ENCODE measurements at regions not wholly inside any gene's neighbourhood (a gene's known extent, or its start where the extent isn't known, plus 50 kb on each side); places are given as distances from the start of the nearest gene placed in this dataset.

DNA sequence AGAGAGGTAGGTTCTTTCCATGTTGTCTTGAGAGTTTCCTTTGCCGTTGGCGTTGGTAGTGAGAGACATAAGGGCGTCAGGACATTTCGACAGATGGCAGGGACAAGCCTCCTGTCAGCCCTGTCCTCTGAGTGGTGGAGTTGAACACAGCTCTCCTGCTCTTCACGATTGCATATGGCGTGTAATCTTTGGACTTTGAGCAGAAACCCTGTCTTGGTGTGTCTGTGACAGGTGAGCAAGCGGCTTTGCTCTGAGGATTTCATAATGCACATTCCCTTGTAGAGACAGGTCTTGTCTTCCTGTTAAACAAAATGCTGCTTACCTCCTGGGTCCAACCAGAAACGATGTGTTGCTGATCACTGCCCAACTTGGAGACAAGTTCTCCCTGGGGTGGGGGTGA, 146.5 kb downstream of the NXNL2 start:
- Histone ChIP-seq H3K27ac (ENCODE audit: low read depth, low read length, poor library complexity, severe bottlenecking) (no peak overlapping the region), H3K9me3 (ENCODE audit: low read length) (no peaks in the 10 kb centered on the region), H4K20me1 (ENCODE audit: insufficient read depth, low read length) (no peaks in the 10 kb centered on the region), H3K4me2 (ENCODE audit: low read length) (no peak overlapping the region), H3K4me3 (ENCODE audit: low read depth, low read length, poor library complexity, severe bottlenecking) (no peak overlapping the region), H3K79me2 (ENCODE audit: insufficient read depth, low read depth, low read length) (no peaks in the 10 kb centered on the region), H2AFZ (ENCODE audit: low read length) (no peak overlapping the region), H3K9me2 (ENCODE audit: insufficient read depth, low read length) (no peaks in the 10 kb centered on the region), H3K36me3 (ENCODE audit: insufficient read depth, low read length) (no peaks in the 10 kb centered on the region), H3K4me1 (ENCODE audit: insufficient read depth, low read length, poor library complexity, severe bottlenecking) (no peaks in the 10 kb centered on the region)
- ChIA-PET CTCF (ENCODE audit: unreplicated experiment) (no interaction called here), POLR2A (no interaction called here)
- BruUV-seq (replicated peaks), result no TSS peak
- TF ChIP-seq, protein P1, sequence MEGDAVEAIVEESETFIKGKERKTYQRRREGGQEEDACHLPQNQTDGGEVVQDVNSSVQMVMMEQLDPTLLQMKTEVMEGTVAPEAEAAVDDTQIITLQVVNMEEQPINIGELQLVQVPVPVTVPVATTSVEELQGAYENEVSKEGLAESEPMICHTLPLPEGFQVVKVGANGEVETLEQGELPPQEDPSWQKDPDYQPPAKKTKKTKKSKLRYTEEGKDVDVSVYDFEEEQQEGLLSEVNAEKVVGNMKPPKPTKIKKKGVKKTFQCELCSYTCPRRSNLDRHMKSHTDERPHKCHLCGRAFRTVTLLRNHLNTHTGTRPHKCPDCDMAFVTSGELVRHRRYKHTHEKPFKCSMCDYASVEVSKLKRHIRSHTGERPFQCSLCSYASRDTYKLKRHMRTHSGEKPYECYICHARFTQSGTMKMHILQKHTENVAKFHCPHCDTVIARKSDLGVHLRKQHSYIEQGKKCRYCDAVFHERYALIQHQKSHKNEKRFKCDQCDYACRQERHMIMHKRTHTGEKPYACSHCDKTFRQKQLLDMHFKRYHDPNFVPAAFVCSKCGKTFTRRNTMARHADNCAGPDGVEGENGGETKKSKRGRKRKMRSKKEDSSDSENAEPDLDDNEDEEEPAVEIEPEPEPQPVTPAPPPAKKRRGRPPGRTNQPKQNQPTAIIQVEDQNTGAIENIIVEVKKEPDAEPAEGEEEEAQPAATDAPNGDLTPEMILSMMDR (conservative IDR thresholded peaks at IDR 0.05; ENCODE audit: low read length), result no peak
- no peak for TF ChIP-seq EZH2phosphoT487 (IDR thresholded peaks at IDR 0.05; ENCODE audit: borderline replicate concordance, low read depth, low read length)
- no peak for DNase-seq (ENCODE audit: low spot score)
- intact Hi-C loops (cut with micrococcal nuclease; ENCODE audit: unreplicated experiment), result no loop called here

DNA sequence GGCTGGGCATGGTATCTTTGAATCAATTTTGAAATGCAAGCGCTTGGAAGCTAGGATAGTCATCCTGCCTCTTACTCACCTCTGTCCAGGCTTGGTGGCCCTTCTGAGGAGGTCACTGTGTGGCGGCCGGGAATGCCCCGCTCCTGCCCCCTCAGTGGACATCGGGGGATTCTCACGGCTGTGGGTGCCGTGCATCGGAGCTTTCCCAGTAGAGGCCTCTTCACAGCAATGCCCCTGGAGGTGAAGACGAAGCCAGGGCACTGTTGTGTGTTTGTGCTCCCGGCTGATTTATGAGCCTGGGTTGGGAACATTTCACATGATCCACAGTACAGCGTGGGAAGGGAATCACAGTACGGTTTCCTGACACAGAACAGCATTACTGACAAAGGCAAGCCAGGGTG, 147.5 kb downstream of the NXNL2 start:
- no peak overlapping the region for H3K4me3 ChIP-seq (ENCODE audit: low read depth, low read length, poor library complexity, severe bottlenecking)
- H3K4me2 ChIP-seq (ENCODE audit: low read length), result no peak overlapping the region
- no peaks in the 10 kb centered on the region for H3K4me1 ChIP-seq (ENCODE audit: insufficient read depth, low read length, poor library complexity, severe bottlenecking)
- no peak for TF ChIP-seq EZH2phosphoT487 (IDR thresholded peaks at IDR 0.05; ENCODE audit: borderline replicate concordance, low read depth, low read length)
- TF ChIP-seq, protein P1 (conservative IDR thresholded peaks at IDR 0.05; ENCODE audit: low read length), result no peak
- ChIA-PET CTCF (ENCODE audit: unreplicated experiment) (no interaction called here), POLR2A (interaction anchor here (0.7 kb wide), 1 partner anchor 1249 kb away, joined by 4 read pairs; no protein-coding TSS in a partner anchor)
- no peak overlapping the region for H2AFZ ChIP-seq (ENCODE audit: low read length)
- no peaks in the 10 kb centered on the region for H4K20me1 ChIP-seq (ENCODE audit: insufficient read depth, low read length)
- no TSS peak for BruUV-seq (replicated peaks)
- no peak for DNase-seq (ENCODE audit: low spot score)
- H3K9me3 ChIP-seq (ENCODE audit: low read length), result no peaks in the 10 kb centered on the region
- intact Hi-C loops (cut with micrococcal nuclease; ENCODE audit: unreplicated experiment), result no loop called here
- H3K9me2 ChIP-seq (ENCODE audit: insufficient read depth, low read length), result no peaks in the 10 kb centered on the region
- no peaks in the 10 kb centered on the region for H3K79me2 ChIP-seq (ENCODE audit: insufficient read depth, low read depth, low read length)
- no peaks in the 10 kb centered on the region for H3K36me3 ChIP-seq (ENCODE audit: insufficient read depth, low read length)
- no peak overlapping the region for H3K27ac ChIP-seq (ENCODE audit: low read depth, low read length, poor library complexity, severe bottlenecking)

- intact Hi-C loops (cut with micrococcal nuclease; ENCODE audit: unreplicated experiment), result no loop called here
- no peak overlapping the region for H3K4me3 ChIP-seq (ENCODE audit: low read depth, low read length, poor library complexity, severe bottlenecking)
- CTCF ChIA-PET (ENCODE audit: unreplicated experiment), result no interaction called here
- no peak for TF ChIP-seq EZH2phosphoT487 (IDR thresholded peaks at IDR 0.05; ENCODE audit: borderline replicate concordance, low read depth, low read length)
- TF ChIP-seq, protein P1 (conservative IDR thresholded peaks at IDR 0.05; ENCODE audit: low read length), result no peak
- POLR2A ChIA-PET, result interaction anchor here (0.5 kb wide), 1 partner anchor 184 kb away, joined by 4 read pairs; no protein-coding TSS in a partner anchor
- no peaks in the 10 kb centered on the region for H4K20me1 ChIP-seq (ENCODE audit: insufficient read depth, low read length)
- BruUV-seq (replicated peaks), result no TSS peak
- H3K27ac ChIP-seq (ENCODE audit: low read depth, low read length, poor library complexity, severe bottlenecking), result no peak overlapping the region
- no peaks in the 10 kb centered on the region for H3K4me1 ChIP-seq (ENCODE audit: insufficient read depth, low read length, poor library complexity, severe bottlenecking)
- no peak for DNase-seq (ENCODE audit: low spot score)
- H2AFZ ChIP-seq (ENCODE audit: low read length), result no peak overlapping the region
- H3K79me2 ChIP-seq (ENCODE audit: insufficient read depth, low read depth, low read length), result no peaks in the 10 kb centered on the region
- no peak overlapping the region for H3K4me2 ChIP-seq (ENCODE audit: low read length)
- no peaks in the 10 kb centered on the region for H3K9me2 ChIP-seq (ENCODE audit: insufficient read depth, low read length)
- no peaks in the 10 kb centered on the region for H3K9me3 ChIP-seq (ENCODE audit: low read length)
- no peaks in the 10 kb centered on the region for H3K36me3 ChIP-seq (ENCODE audit: insufficient read depth, low read length)
These were observed 149.1 kb downstream of the NXNL2 start for GRCh38 chr9:88684046-88684445.

All from OCI-LY7 (cell line).